CD4-positive, alpha-beta T cell (primary cell): ENCODE measurements at regions not wholly inside any gene's neighbourhood (a gene's known extent, or its start where the extent isn't known, plus 50 kb on each side); places are given as distances from the start of the nearest gene placed in this dataset.

Source experiments
- ATAC-seq: fragments of 200-7000 bp; cut with Tn5 transposase; one replicate; pipeline ENCODE4 v1.10.0; 2022; ENCODE audit warnings: mild to moderate bottlenecking; ENCODE audit not compliant: poor library complexity
- CTCF ChIA-PET: fragments of 350-600 bp; sonication (Branson Sonifier 250); formaldehyde crosslinking; loops from one replicate; lab custom pipeline; 2021; ENCODE audit warnings: antibody characterized with exemption, inconsistent platforms; lab: Charles Lee
- POLR2A ChIA-PET: fragments of 350-600 bp; sonication (Branson Sonifier 250); formaldehyde crosslinking; loops from one replicate; lab custom pipeline; 2021; ENCODE audit warnings: antibody characterized with exemption, inconsistent platforms; lab: Charles Lee
- DNase-seq, 14 experiments: peaks; one replicate each; pipeline ENCODE4 v3.0.0-alpha.2; 2013 to 2020; ENCODE audit warnings: mixed read lengths in 2 of 14
- H3K27ac ChIP-seq, 2 donors: one replicate each; pipeline versions ENCODE4 v1.5.1 to v1.7.0; 2013; ENCODE audit warnings: low read length in 2 of 2, low read depth in 1 of 2, mild to moderate bottlenecking in 1 of 2
- H3K27me3 ChIP-seq, 2 experiments: 1 replicate in 1 of 2; 2 replicates in 1 of 2; pipeline versions ENCODE4 v1.6.1 to v1.7.0; 2013; ENCODE audit warnings: low read length in 2 of 2, control low read depth in 1 of 2, mild to moderate bottlenecking in 1 of 2, moderate library complexity in 1 of 2; ENCODE audit not compliant: insufficient read depth in 2 of 2, control insufficient read depth in 1 of 2
- H3K36me3 ChIP-seq: one replicate; pipeline ENCODE4 v1.6.1; 2013; ENCODE audit warnings: low read length, control low read depth; ENCODE audit not compliant: insufficient read depth
- H3K4me1 ChIP-seq: one replicate; pipeline ENCODE4 v1.6.1; 2013; ENCODE audit warnings: low read length, control low read depth; ENCODE audit not compliant: insufficient read depth
- H3K4me3 ChIP-seq: one replicate; pipeline ENCODE4 v1.5.1; 2013; ENCODE audit warnings: mild to moderate bottlenecking, low read length, moderate library complexity
- H3K9me3 ChIP-seq, 2 experiments: 1 replicate in 1 of 2; 2 replicates in 1 of 2; pipeline versions ENCODE4 v1.6.1 to v1.7.0; 2013; ENCODE audit warnings: low read length in 2 of 2, mild to moderate bottlenecking in 2 of 2, control low read depth in 1 of 2, moderate library complexity in 1 of 2; ENCODE audit not compliant: control insufficient read depth in 1 of 2, insufficient read depth in 1 of 2
- H3K27ac Mint-ChIP-seq: one replicate; pipeline ENCODE4 v1.8.0; 2020; ENCODE audit warnings: mixed read lengths
- H3K27me3 Mint-ChIP-seq: one replicate; pipeline ENCODE4 v1.8.0; 2021; ENCODE audit warnings: mixed read lengths
- H3K36me3 Mint-ChIP-seq: one replicate; pipeline ENCODE4 v1.8.0; 2021; ENCODE audit warnings: low read depth, mixed read lengths
- H3K4me1 Mint-ChIP-seq: one replicate; pipeline ENCODE4 v1.8.0; 2021; ENCODE audit warnings: low read depth, mixed read lengths
- H3K4me3 Mint-ChIP-seq: one replicate; pipeline ENCODE4 v1.8.0; 2020; ENCODE audit warnings: mild to moderate bottlenecking, mixed read lengths
- H3K9me3 Mint-ChIP-seq: one replicate; pipeline ENCODE4 v1.8.0; 2020; ENCODE audit warnings: mixed read lengths
- CTCF ChIP-seq: fragments of 200-600 bp; IDR thresholded peaks from one replicate; pipeline ENCODE4 v1.8.0; 2022; ENCODE audit warnings: antibody characterized with exemption, mild to moderate bottlenecking
- intact Hi-C, 2 experiments: fragments of 100-400 bp; cut with DNase I in 1 of 2; cut with micrococcal nuclease in 1 of 2; formaldehyde crosslinking; loops; one replicate each; pipeline versions ENCODE4 v1.15.1 to v1.9.0; 2023 to 2025; cut with DNase I, micrococcal nuclease

- POLR2A ChIA-PET, result no interaction called here
- H3K9me3 Mint-ChIP-seq, result no peaks in the 10 kb centered on the region
- Histone ChIP-seq H3K4me1 (no peaks in the 10 kb centered on the region), H3K4me3 (peak overlapping the region; percentile 40), H3K27me3 (no peaks in the 10 kb centered on the region), H3K36me3 (no peaks in the 10 kb centered on the region), H3K9me3 (peaks cover 0 to 4% of the 10 kb centered on the region in 2 experiments), H3K27ac (no peak overlapping the region)
- CTCF ChIA-PET, result no interaction called here
- peak overlapping the region; percentile 84 for H3K27ac Mint-ChIP-seq
- intact Hi-C loops, result no loop called here
- DNase-seq, result no peak
- peaks cover 20% of the 10 kb centered on the region for H3K4me1 Mint-ChIP-seq
- no peaks in the 10 kb centered on the region for H3K36me3 Mint-ChIP-seq
- H3K27me3 Mint-ChIP-seq, result no peaks in the 10 kb centered on the region
- ATAC-seq, result no peak
- peak overlapping the region; percentile 92 for H3K4me3 Mint-ChIP-seq
- TF ChIP-seq CTCF, result no peak
These were observed 160.4 kb upstream of the CDH12 start for GRCh38 chr5:23013395-23013998.

GRCh38 chr5:23012842-23013241 is 159.7 kb upstream of the CDH12 start:
- intact Hi-C loops, result no loop called here
- POLR2A ChIA-PET, result no interaction called here
- Histone ChIP-seq H3K27me3 (no peaks in the 10 kb centered on the region), H3K4me1 (no peaks in the 10 kb centered on the region), H3K27ac (no peak overlapping the region), H3K36me3 (no peaks in the 10 kb centered on the region), H3K4me3 (peak overlapping the region; percentile 40), H3K9me3 (peaks cover 0 to 4% of the 10 kb centered on the region in 2 experiments)
- CTCF ChIA-PET, result no interaction called here
- H3K9me3 Mint-ChIP-seq, result no peaks in the 10 kb centered on the region
- H3K4me1 Mint-ChIP-seq, result peaks cover 20% of the 10 kb centered on the region
- no peak for ATAC-seq
- no peak for TF ChIP-seq CTCF
- no peaks in the 10 kb centered on the region for H3K36me3 Mint-ChIP-seq
- H3K4me3 Mint-ChIP-seq, result peak overlapping the region; percentile 92
- H3K27ac Mint-ChIP-seq, result peak overlapping the region; percentile 84
- H3K27me3 Mint-ChIP-seq, result no peaks in the 10 kb centered on the region
- DNase-seq, result peak in 1 of 14 experiments; percentile 18

- TF ChIP-seq CTCF, result no peak
- H3K4me1 Mint-ChIP-seq, result peaks cover 5% of the 10 kb centered on the region
- peaks cover 0 to 4% of the 10 kb centered on the region in 2 experiments for H3K9me3 ChIP-seq
- POLR2A ChIA-PET, result no interaction called here
- H3K27me3 Mint-ChIP-seq, result no peaks in the 10 kb centered on the region
- CTCF ChIA-PET, result no interaction called here
- no peaks in the 10 kb centered on the region for H3K27me3 ChIP-seq
- H3K27ac ChIP-seq, result no peak overlapping the region
- no peak for ATAC-seq
- H3K9me3 Mint-ChIP-seq, result peaks cover 6% of the 10 kb centered on the region
- H3K36me3 Mint-ChIP-seq, result no peaks in the 10 kb centered on the region
- intact Hi-C loops, result no loop called here
- H3K4me1 ChIP-seq, result no peaks in the 10 kb centered on the region
- no peak overlapping the region for H3K27ac Mint-ChIP-seq
- H3K36me3 ChIP-seq, result no peaks in the 10 kb centered on the region
- no peak for DNase-seq
- no peak overlapping the region for H3K4me3 Mint-ChIP-seq
- H3K4me3 ChIP-seq, result no peak overlapping the region
These were observed 154.6 kb upstream of the CDH12 start for GRCh38 chr5:23007762-23008161.
